Loucy (cell line): ENCODE measurements at regions not wholly inside any gene's neighbourhood (a gene's known extent, or its start where the extent isn't known, plus 50 kb on each side); places are given as distances from the start of the nearest gene placed in this dataset.

Experiments
- H2AFZ ChIP-seq: fragments of 200-600 bp; sonication (generic); 2 replicates; pipeline ENCODE4 v1.6.0; 2016; ENCODE audit warnings: antibody characterized with exemption, mild to moderate bottlenecking, low read length, moderate library complexity
- H3F3A ChIP-seq: fragments of 200-600 bp; 2 replicates; pipeline ENCODE4 v1.6.0; 2016; ENCODE audit warnings: antibody characterized with exemption, low read depth, mild to moderate bottlenecking
- H3K27me3 ChIP-seq: fragments of 200-600 bp; sonication (generic); 2 replicates; pipeline ENCODE4 v1.6.1; 2014; ENCODE audit warnings: low read length, mild to moderate bottlenecking; ENCODE audit not compliant: insufficient read depth, poor library complexity, severe bottlenecking
- H3K36me3 ChIP-seq: fragments of 200-600 bp; sonication (generic); 2 replicates; pipeline ENCODE4 v1.6.1; 2016; ENCODE audit warnings: low read length; ENCODE audit not compliant: insufficient read depth
- H3K4me1 ChIP-seq: fragments of 200-600 bp; sonication (generic); 2 replicates; pipeline ENCODE4 v1.5.1; 2014; ENCODE audit warnings: low read length, mild to moderate bottlenecking; ENCODE audit not compliant: insufficient read depth, poor library complexity, severe bottlenecking
- H3K4me2 ChIP-seq: fragments of 200-600 bp; sonication (generic); 2 replicates; pipeline ENCODE4 v1.6.0; 2014; ENCODE audit warnings: antibody characterized with exemption, low read length, low read depth, mild to moderate bottlenecking; ENCODE audit not compliant: poor library complexity, severe bottlenecking
- H3K4me3 ChIP-seq: fragments of 200-600 bp; sonication (generic); 2 replicates; pipeline ENCODE4 v1.5.1; 2014; ENCODE audit warnings: low read length, mild to moderate bottlenecking, mixed read lengths; ENCODE audit not compliant: poor library complexity, severe bottlenecking
- H3K79me2 ChIP-seq: fragments of 200-600 bp; sonication (generic); 2 replicates; pipeline ENCODE4 v1.6.1; 2014; ENCODE audit warnings: low read length; ENCODE audit not compliant: insufficient read depth
- H3K9ac ChIP-seq: fragments of 200-600 bp; sonication (generic); 2 replicates; pipeline ENCODE4 v1.6.0; 2014; ENCODE audit warnings: mild to moderate bottlenecking, low read depth, low read length, moderate library complexity; ENCODE audit not compliant: poor library complexity, severe bottlenecking
- H3K9me2 ChIP-seq: fragments of 200-600 bp; sonication (generic); replicated peaks from 2 replicates; pipeline ENCODE4 v1.6.1; 2016; ENCODE audit warnings: low read depth, low read length, mixed read lengths
- H3K9me3 ChIP-seq: fragments of 200-600 bp; sonication (generic); 2 replicates; pipeline ENCODE4 v1.6.1; 2014; ENCODE audit warnings: mild to moderate bottlenecking, antibody characterized with exemption, low read length, low read depth; ENCODE audit not compliant: insufficient read depth
- H4K20me1 ChIP-seq: fragments of 200-600 bp; sonication (generic); 2 replicates; pipeline ENCODE4 v1.6.0; 2014; ENCODE audit warnings: antibody characterized with exemption, low read length, mild to moderate bottlenecking; ENCODE audit not compliant: insufficient read depth, poor library complexity, severe bottlenecking
- CTCF ChIP-seq: fragments of 200-600 bp; sonication (generic); conservative IDR thresholded peaks from 2 replicates; pipeline ENCODE4 v1.5.1; 2014; ENCODE audit warnings: mild to moderate bottlenecking, antibody characterized with exemption, low read length
- EZH2phosphoT487 ChIP-seq: fragments of 200-600 bp; IDR thresholded peaks from 2 replicates; pipeline ENCODE4 v1.6.1; 2018; ENCODE audit warnings: antibody characterized with exemption, mild to moderate bottlenecking, moderate library complexity, borderline replicate concordance

- Histone ChIP-seq H3K27me3 (no peaks in the 10 kb centered on the region), H3K4me1 (no peaks in the 10 kb centered on the region), H2AFZ (no peak overlapping the region), H3K9me2 (no peaks in the 10 kb centered on the region), H3F3A (no peaks in the 10 kb centered on the region), H3K9me3 (no peaks in the 10 kb centered on the region), H3K79me2 (no peaks in the 10 kb centered on the region), H3K4me2 (no peak overlapping the region), H3K4me3 (no peak overlapping the region), H4K20me1 (no peaks in the 10 kb centered on the region), H3K36me3 (no peaks in the 10 kb centered on the region), H3K9ac (no peak overlapping the region)
- TF ChIP-seq EZH2phosphoT487 (no peak), CTCF (no peak)
Observed at GRCh38 chr20:63138855-63139341, 77.0 kb downstream of the YTHDF1 start.

- Histone ChIP-seq H3K9me2 (no peaks in the 10 kb centered on the region), H3K79me2 (no peaks in the 10 kb centered on the region), H3K9me3 (no peaks in the 10 kb centered on the region), H3K4me2 (no peak overlapping the region), H3F3A (no peaks in the 10 kb centered on the region), H3K9ac (no peak overlapping the region), H3K36me3 (no peaks in the 10 kb centered on the region), H3K4me3 (no peak overlapping the region), H2AFZ (no peak overlapping the region), H4K20me1 (no peaks in the 10 kb centered on the region), H3K4me1 (no peaks in the 10 kb centered on the region), H3K27me3 (no peaks in the 10 kb centered on the region)
- TF ChIP-seq EZH2phosphoT487 (no peak), CTCF (no peak)
Observed at GRCh38 chr20:63137851-63138415, 78.0 kb downstream of the YTHDF1 start.

- no peak overlapping the region for H3K4me2 ChIP-seq
- no peaks in the 10 kb centered on the region for H3K36me3 ChIP-seq
- no peaks in the 10 kb centered on the region for H4K20me1 ChIP-seq
- no peak overlapping the region for H3K9ac ChIP-seq
- no peaks in the 10 kb centered on the region for H3K79me2 ChIP-seq
- H2AFZ ChIP-seq: no peak overlapping the region
- no peaks in the 10 kb centered on the region for H3K9me2 ChIP-seq
- H3K27me3 ChIP-seq: no peaks in the 10 kb centered on the region
- H3K4me1 ChIP-seq: no peaks in the 10 kb centered on the region
- H3K9me3 ChIP-seq: no peaks in the 10 kb centered on the region
- no peaks in the 10 kb centered on the region for H3F3A ChIP-seq
- H3K4me3 ChIP-seq: no peak overlapping the region
- TF ChIP-seq EZH2phosphoT487: no peak
- TF ChIP-seq CTCF: no peak
Observed at GRCh38 chr20:63136296-63136695, 79.6 kb downstream of the YTHDF1 start.
